Gastroesophageal sphincter (tissue), 4 donors: ENCODE measurements at regions not wholly inside any gene's neighbourhood (a gene's known extent, or its start where the extent isn't known, plus 50 kb on each side); places are given as distances from the start of the nearest gene placed in this dataset.

ENCODE experiments used
- ATAC-seq: fragments of 150-250 bp; one replicate; pipeline ENCODE4 v1.9.1; 2016; ENCODE audit warnings: mild to moderate bottlenecking, moderate library complexity
- H3K27ac ChIP-seq, 4 donors: fragments of 200-600 bp; sonication (generic) in 3 of 4; 1 replicate in 3 of 4; 2 replicates in 1 of 4; pipeline ENCODE4 v1.5.1; 2016 to 2019
- H3K27me3 ChIP-seq: fragments of 200-600 bp; sonication (generic); one replicate; pipeline ENCODE4 v1.5.1; 2019
- H3K36me3 ChIP-seq, 2 donors: fragments of 200-600 bp; sonication (generic); one replicate each; pipeline ENCODE4 v1.5.1; 2019; ENCODE audit warnings: control low read depth in 1 of 2
- H3K4me1 ChIP-seq, 3 donors: fragments of 200-600 bp; sonication (generic); 1 replicate in 2 of 3; 2 replicates in 1 of 3; pipeline ENCODE4 v1.5.1; 2016 to 2019; ENCODE audit warnings: control low read depth in 2 of 3
- H3K4me3 ChIP-seq, 2 donors: fragments of 200-600 bp; sonication (generic); one replicate each; pipeline ENCODE4 v1.5.1; 2019; ENCODE audit warnings: mild to moderate bottlenecking in 1 of 2, moderate library complexity in 1 of 2
- H3K9me3 ChIP-seq, 3 donors: fragments of 200-600 bp; sonication (generic); one replicate each; pipeline ENCODE4 v1.5.1; 2017 to 2019; ENCODE audit warnings: control low read depth in 2 of 3
- EP300 ChIP-seq: sonication (generic); formaldehyde crosslinking; IDR thresholded peaks from one replicate; pipeline ENCODE4 v1.6.1; 2017; ENCODE audit warnings: antibody characterized with exemption, mild to moderate bottlenecking
- POLR2A ChIP-seq, 2 donors: fragments of 450-650 bp; IDR thresholded peaks; one replicate each; pipeline ENCODE4 v1.6.1; 2017; ENCODE audit warnings: antibody characterized with exemption in 2 of 2, mild to moderate bottlenecking in 2 of 2, moderate library complexity in 1 of 2
- POLR2AphosphoS5 ChIP-seq: sonication (generic); formaldehyde crosslinking; IDR thresholded peaks from one replicate; pipeline ENCODE4 v1.6.1; 2017; ENCODE audit warnings: antibody characterized with exemption
- WGBS, 2 donors: methylation state at CpG; one replicate each; pipeline ENCODE4 v1.1.5; 2018; ENCODE audit warnings: low coverage in 1 of 2; 5-methylcytosine and 5-hydroxymethylcytosine counted together
- TF ChIP-seq, protein P1 (sequence below), 4 experiments: fragments of 200-600 bp in 2 of 4; fragments of 450-650 bp in 2 of 4; sonication (generic) in 1 of 4; IDR thresholded peaks; one replicate each; pipeline ENCODE4 v1.5.1; 2017 to 2019; ENCODE audit warnings: antibody characterized with exemption in 4 of 4, mild to moderate bottlenecking in 2 of 4, moderate library complexity in 2 of 4

DNA sequence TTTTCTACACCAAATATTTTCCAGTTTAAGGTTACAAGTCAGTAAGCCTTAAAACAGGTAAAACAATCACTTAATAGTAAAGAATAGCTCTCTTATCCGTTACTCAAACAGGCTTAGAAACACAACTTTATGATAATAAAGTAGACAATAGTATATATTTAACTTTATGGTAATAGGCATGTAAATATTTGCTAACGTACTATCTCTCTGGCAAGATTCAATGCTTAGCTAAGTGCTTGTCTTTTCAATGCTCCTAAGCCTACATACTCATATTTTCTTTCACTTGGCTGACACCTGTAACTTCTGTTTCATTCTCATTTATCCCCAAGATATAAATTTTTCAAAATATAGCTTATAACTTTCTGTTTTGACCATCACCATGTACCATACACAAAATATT, 358.2 kb downstream of the HTR1B start:
- Histone ChIP-seq H3K27ac (no peak overlapping the region), H3K4me1 (no peaks in the 10 kb centered on the region), H3K9me3 (no peaks in the 10 kb centered on the region), H3K36me3 (no peaks in the 10 kb centered on the region), H3K4me3 (no peak overlapping the region), H3K27me3 (no peaks in the 10 kb centered on the region)
- 70 to 71% methylated on average over 2 of the region's 2 CpGs for WGBS, 2 donors
- TF ChIP-seq POLR2A (IDR thresholded peaks at IDR 0.05) (no peak), POLR2AphosphoS5 (no peak), EP300 (no peak)
- TF ChIP-seq, protein P1, sequence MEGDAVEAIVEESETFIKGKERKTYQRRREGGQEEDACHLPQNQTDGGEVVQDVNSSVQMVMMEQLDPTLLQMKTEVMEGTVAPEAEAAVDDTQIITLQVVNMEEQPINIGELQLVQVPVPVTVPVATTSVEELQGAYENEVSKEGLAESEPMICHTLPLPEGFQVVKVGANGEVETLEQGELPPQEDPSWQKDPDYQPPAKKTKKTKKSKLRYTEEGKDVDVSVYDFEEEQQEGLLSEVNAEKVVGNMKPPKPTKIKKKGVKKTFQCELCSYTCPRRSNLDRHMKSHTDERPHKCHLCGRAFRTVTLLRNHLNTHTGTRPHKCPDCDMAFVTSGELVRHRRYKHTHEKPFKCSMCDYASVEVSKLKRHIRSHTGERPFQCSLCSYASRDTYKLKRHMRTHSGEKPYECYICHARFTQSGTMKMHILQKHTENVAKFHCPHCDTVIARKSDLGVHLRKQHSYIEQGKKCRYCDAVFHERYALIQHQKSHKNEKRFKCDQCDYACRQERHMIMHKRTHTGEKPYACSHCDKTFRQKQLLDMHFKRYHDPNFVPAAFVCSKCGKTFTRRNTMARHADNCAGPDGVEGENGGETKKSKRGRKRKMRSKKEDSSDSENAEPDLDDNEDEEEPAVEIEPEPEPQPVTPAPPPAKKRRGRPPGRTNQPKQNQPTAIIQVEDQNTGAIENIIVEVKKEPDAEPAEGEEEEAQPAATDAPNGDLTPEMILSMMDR (IDR thresholded peaks at IDR 0.05): no peak
- ATAC-seq: no peak

DNA sequence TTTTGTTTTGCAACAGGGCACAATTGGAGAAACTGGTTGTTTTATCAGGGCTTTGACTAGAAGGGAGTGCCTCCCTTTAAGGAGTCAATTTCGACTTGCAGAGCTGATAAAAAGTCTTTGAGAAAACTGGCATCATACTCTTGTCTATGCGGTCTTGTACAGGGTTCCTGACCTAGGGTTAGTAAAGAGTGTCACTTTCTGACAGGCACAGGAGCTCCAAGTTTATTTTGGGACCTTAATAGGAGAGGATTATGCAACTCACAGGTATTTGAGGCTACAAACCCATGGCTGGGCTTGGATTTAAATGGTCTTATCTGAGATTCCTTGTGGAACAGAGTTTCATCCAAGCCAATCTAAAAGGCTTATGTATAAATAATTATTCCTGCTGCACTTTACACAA, 365.4 kb downstream of the HTR1B start:
- ATAC-seq: no peak
- WGBS, 2 donors: 24 to 45% methylated on average over 2 of the region's 2 CpGs
- Histone ChIP-seq H3K27ac (no peak overlapping the region), H3K27me3 (no peaks in the 10 kb centered on the region), H3K4me3 (no peak overlapping the region), H3K9me3 (no peaks in the 10 kb centered on the region), H3K36me3 (no peaks in the 10 kb centered on the region), H3K4me1 (no peaks in the 10 kb centered on the region)
- no peak for TF ChIP-seq EP300
- no peak for TF ChIP-seq POLR2A (IDR thresholded peaks at IDR 0.05)
- TF ChIP-seq, protein P1 (IDR thresholded peaks at IDR 0.05): no peak
- no peak for TF ChIP-seq POLR2AphosphoS5

DNA sequence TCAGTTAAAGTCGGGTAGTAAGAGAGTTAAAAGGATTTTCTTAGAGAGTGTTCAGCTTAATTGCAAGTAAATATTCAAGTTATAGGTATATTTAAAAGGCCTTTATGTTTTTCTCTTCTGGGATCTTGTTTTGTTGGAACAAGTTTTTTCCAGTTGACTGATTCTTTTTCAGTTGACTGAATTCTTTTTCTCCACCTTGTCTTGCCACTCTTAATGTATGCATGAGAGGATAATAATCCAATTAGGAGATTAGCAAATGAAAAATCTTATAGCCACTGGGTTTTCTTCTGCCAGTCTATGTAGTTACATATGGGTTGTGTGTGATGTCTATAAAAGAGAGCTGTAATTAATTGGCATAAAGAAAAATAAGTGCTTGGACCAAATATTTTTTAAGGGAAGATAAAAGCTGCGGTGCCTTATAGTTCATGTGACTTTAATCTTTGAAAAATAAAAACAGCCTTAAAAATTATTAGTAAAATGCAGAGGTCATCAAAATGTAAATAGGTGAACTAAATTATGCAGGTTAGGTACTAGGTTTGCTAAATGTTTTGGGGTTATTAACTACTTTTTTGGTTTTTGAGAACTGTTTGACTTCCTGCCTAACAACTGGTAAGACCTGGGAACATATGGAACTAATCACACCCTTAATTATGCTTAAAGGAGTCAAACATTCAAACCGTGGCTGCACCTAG, 367.2 kb downstream of the HTR1B start:
- H3K36me3 ChIP-seq: no peaks in the 10 kb centered on the region
- 55 to 64% methylated on average over 3 of the region's 3 CpGs for WGBS, 2 donors
- no peaks in the 10 kb centered on the region for H3K27me3 ChIP-seq
- no peaks in the 10 kb centered on the region for H3K9me3 ChIP-seq
- H3K4me1 ChIP-seq: no peaks in the 10 kb centered on the region
- no peak overlapping the region for H3K4me3 ChIP-seq
- ATAC-seq: no peak
- no peak overlapping the region for H3K27ac ChIP-seq
- no peak for TF ChIP-seq POLR2A (IDR thresholded peaks at IDR 0.05)
- TF ChIP-seq, protein P1 (IDR thresholded peaks at IDR 0.05): no peak
- TF ChIP-seq POLR2AphosphoS5: no peak
- no peak for TF ChIP-seq EP300

DNA sequence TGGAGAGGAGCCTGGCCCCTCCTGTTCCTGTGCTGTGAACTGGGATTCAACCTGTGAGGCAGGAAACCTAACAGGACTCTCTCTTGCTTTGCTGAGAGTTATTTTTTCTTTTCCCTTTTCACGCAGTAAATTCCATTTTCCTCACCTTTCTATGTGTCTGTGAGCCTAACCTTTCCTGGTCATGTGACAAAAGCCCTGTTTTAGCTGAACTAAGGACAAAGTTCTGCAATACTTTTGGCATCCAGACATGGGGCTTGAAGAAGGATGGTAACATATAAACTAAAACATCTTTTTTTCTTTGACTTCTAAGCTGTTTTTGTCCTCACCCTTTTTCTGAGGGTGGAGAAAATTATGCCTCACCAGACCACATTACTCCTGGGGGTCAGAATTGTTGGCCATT, 368.5 kb downstream of the HTR1B start:
- no peaks in the 10 kb centered on the region for H3K27me3 ChIP-seq
- no peak overlapping the region for H3K4me3 ChIP-seq
- no peak for ATAC-seq
- H3K9me3 ChIP-seq: no peaks in the 10 kb centered on the region
- H3K36me3 ChIP-seq: no peaks in the 10 kb centered on the region
- 100% methylated on average over 1 of the region's 1 CpG; no CpG with 5 or more reads in 1 of the 2 donors for WGBS, 2 donors
- no peak overlapping the region for H3K27ac ChIP-seq
- TF ChIP-seq POLR2AphosphoS5 (no peak), EP300 (no peak), POLR2A (IDR thresholded peaks at IDR 0.05) (no peak)
- TF ChIP-seq, protein P1 (IDR thresholded peaks at IDR 0.05): no peak
- no peaks in the 10 kb centered on the region for H3K4me1 ChIP-seq

DNA sequence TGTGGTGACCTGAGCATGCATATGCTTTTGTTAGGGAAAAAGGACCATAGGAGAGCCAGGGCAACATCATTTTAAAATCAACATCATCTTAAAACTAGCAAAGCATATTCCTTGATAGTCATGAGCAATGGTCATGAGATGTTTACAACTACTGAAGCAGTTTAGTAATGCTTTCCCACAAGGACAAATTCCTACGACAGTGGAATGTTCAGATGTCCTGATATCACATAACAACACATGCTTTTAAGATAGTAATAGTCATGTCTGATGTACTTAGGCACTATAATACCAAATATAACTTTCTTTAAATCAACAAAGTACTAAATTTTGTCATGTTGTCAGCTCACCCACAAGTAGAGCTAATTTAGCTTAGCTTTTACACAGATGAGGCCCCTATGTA, 370.3 kb downstream of the HTR1B start:
- 29 to 33% methylated on average over 1 of the region's 1 CpG for WGBS, 2 donors
- no peaks in the 10 kb centered on the region for H3K27me3 ChIP-seq
- no peaks in the 10 kb centered on the region for H3K9me3 ChIP-seq
- no peak for ATAC-seq
- no peaks in the 10 kb centered on the region for H3K36me3 ChIP-seq
- no peaks in the 10 kb centered on the region for H3K4me1 ChIP-seq
- TF ChIP-seq, protein P1 (IDR thresholded peaks at IDR 0.05): no peak
- TF ChIP-seq EP300: no peak
- TF ChIP-seq POLR2A (IDR thresholded peaks at IDR 0.05): no peak
- TF ChIP-seq POLR2AphosphoS5: no peak
- no peak overlapping the region for H3K27ac ChIP-seq
- H3K4me3 ChIP-seq: no peak overlapping the region
